ENCODE measurements at regions not wholly inside any gene's neighbourhood (a gene's known extent, or its start where the extent isn't known, plus 50 kb on each side); places are given as distances from the start of the nearest gene placed in this dataset.
"Not testable (repeated sequence)": the region's sequence is repeated elsewhere in the genome, so short reads cannot be mapped to it uniquely, and the experiment has no call there.

GRCh38 chr12:131313635-131314034, 359.9 kb downstream of the ADGRD1 start:
- no peak for DNase-seq (ENCODE audit: low read depth in 2 of 2)

- no peak for DNase-seq (ENCODE audit: low read depth in 2 of 2)
These were observed 360.9 kb downstream of the ADGRD1 start for GRCh38 chr12:131314524-131315090.

GRCh38 chr12:131315601-131316000, 361.9 kb downstream of the ADGRD1 start:
- no peak for DNase-seq (ENCODE audit: low read depth in 2 of 2)

- no peak for DNase-seq (ENCODE audit: low read depth in 2 of 2)
These were observed 362.7 kb downstream of the ADGRD1 start for GRCh38 chr12:131316388-131316787.

GRCh38 chr12:131318045-131318685, 364.5 kb downstream of the ADGRD1 start:
- no peak for DNase-seq (ENCODE audit: low read depth in 2 of 2)

- DNase-seq (ENCODE audit: low read depth in 2 of 2) = no peak
These were observed 368.3 kb downstream of the ADGRD1 start for GRCh38 chr12:131321988-131322387.

- not testable (repeated sequence) for DNase-seq (ENCODE audit: low read depth in 2 of 2)
These were observed 368.8 kb downstream of the ADGRD1 start for GRCh38 chr12:131322460-131322859.

- no peak for DNase-seq (ENCODE audit: low read depth in 2 of 2)
These were observed 370.2 kb downstream of the ADGRD1 start for GRCh38 chr12:131323879-131324278.

- DNase-seq (ENCODE audit: low read depth in 2 of 2) = no peak
These were observed 374.1 kb downstream of the ADGRD1 start for GRCh38 chr12:131327521-131328488.

GRCh38 chr12:131328861-131329845, 375.4 kb downstream of the ADGRD1 start:
- not testable (repeated sequence) for DNase-seq (ENCODE audit: low read depth in 2 of 2)

- DNase-seq (ENCODE audit: low read depth in 2 of 2) = no peak
These were observed 376.6 kb downstream of the ADGRD1 start for GRCh38 chr12:131330106-131330815.

- no peak for DNase-seq (ENCODE audit: low read depth in 2 of 2)
These were observed 377.5 kb downstream of the ADGRD1 start for GRCh38 chr12:131331148-131331750.

- no peak for DNase-seq (ENCODE audit: low read depth in 2 of 2)
These were observed 378.5 kb downstream of the ADGRD1 start for GRCh38 chr12:131332224-131332623.

GRCh38 chr12:131333136-131333535, 377.8 kb upstream of the SFSWAP start:
- no peak for DNase-seq (ENCODE audit: low read depth in 2 of 2)

GRCh38 chr12:131333621-131334440, 377.1 kb upstream of the SFSWAP start:
- no peak for DNase-seq (ENCODE audit: low read depth in 2 of 2)

- DNase-seq (ENCODE audit: low read depth in 2 of 2) = no peak
These were observed 376.1 kb upstream of the SFSWAP start for GRCh38 chr12:131334835-131335234.

GRCh38 chr12:131335456-131335855, 375.4 kb upstream of the SFSWAP start:
- no peak for DNase-seq (ENCODE audit: low read depth in 2 of 2)

- not testable (repeated sequence) for DNase-seq (ENCODE audit: low read depth in 2 of 2)
These were observed 373.0 kb upstream of the SFSWAP start for GRCh38 chr12:131337861-131338260.

- no peak for DNase-seq (ENCODE audit: low read depth in 2 of 2)
These were observed 370.2 kb upstream of the SFSWAP start for GRCh38 chr12:131340616-131341210.
